ENCODE measurements at regions not wholly inside any gene's neighbourhood (a gene's known extent, or its start where the extent isn't known, plus 50 kb on each side); places are given as distances from the start of the nearest gene placed in this dataset.

DNA sequence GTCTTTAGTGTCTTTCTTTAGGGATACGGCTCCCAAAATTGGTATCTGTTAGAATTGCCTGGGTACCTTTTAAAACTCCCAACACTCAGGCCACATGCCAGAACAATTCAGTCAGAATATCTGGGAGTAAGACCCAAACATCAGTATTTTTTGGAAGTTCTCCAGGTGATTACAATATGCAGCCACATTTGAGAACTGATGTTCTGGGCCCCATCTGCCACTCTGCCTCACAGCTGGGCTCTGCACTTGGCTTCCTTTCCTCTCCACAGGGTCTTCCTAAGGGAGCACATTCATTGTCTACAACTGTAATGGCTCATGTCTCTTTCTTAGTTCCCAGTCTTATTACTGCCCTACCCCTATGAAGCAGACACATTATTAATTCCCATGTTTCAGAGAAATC, 394.5 kb downstream of the MFSD1 start:
- no peak for TF ChIP-seq POLR2A (IDR thresholded peaks at IDR 0.05; ENCODE audit: extremely low read depth, insufficient read length)
- no peak for TF ChIP-seq CTCF (IDR thresholded peaks at IDR 0.05; ENCODE audit: low read depth, low read length)
- TF ChIP-seq MYC (IDR thresholded peaks at IDR 0.05; ENCODE audit: low read depth, low read length): no peak

Measured in NB4 (cell line).